Calu3 (cell line): ENCODE measurements at regions not wholly inside any gene's neighbourhood (a gene's known extent, or its start where the extent isn't known, plus 50 kb on each side); places are given as distances from the start of the nearest gene placed in this dataset.

Experiments
- BruUV-seq: library from RNA; stranded (reverse); fragments of 400-500 nt; replicated peaks from 2 replicates; lab custom pipeline; 2021; lab: Mats Ljungman, UMichigan
- CTCF ChIA-PET: fragments of 300-600 bp; sonication (Branson Sonifier 250); formaldehyde crosslinking; loops from one replicate; lab custom pipeline; 2022; ENCODE audit warnings: antibody characterized with exemption; lab: Charles Lee
- DNase-seq: peaks from one replicate; pipeline ENCODE4 v3.0.0; 2022
- H3K27ac Mint-ChIP-seq: one replicate; pipeline ENCODE4 v1.8.0; 2022; ENCODE audit warnings: mixed read lengths; ENCODE audit not compliant: unreplicated experiment
- H3K27me3 Mint-ChIP-seq: one replicate; pipeline ENCODE4 v1.8.0; 2022; ENCODE audit warnings: mixed read lengths; ENCODE audit not compliant: unreplicated experiment
- H3K36me3 Mint-ChIP-seq: one replicate; pipeline ENCODE4 v1.8.0; 2022; ENCODE audit warnings: mild to moderate bottlenecking, moderate library complexity, mixed read lengths; ENCODE audit not compliant: insufficient read depth, unreplicated experiment
- H3K4me1 Mint-ChIP-seq: one replicate; pipeline ENCODE4 v1.8.0; 2022; ENCODE audit warnings: mild to moderate bottlenecking, low read depth, mixed read lengths; ENCODE audit not compliant: unreplicated experiment
- H3K4me3 Mint-ChIP-seq: one replicate; pipeline ENCODE4 v1.8.0; 2022; ENCODE audit warnings: mild to moderate bottlenecking, low read depth, moderate library complexity, mixed read lengths; ENCODE audit not compliant: unreplicated experiment
- H3K9me3 Mint-ChIP-seq: one replicate; pipeline ENCODE4 v1.8.0; 2022; ENCODE audit warnings: low read depth, mixed read lengths; ENCODE audit not compliant: unreplicated experiment
- intact Hi-C: fragments of 100-400 bp; cut with micrococcal nuclease; formaldehyde crosslinking; loops from one replicate; pipeline ENCODE4 v1.10.0; 2022; ENCODE audit not compliant: unreplicated experiment
- TF ChIP-seq, protein P1 (sequence below): fragments of 200-600 bp; IDR thresholded peaks from one replicate; pipeline ENCODE4 v1.8.0; 2022; ENCODE audit warnings: antibody characterized with exemption; ENCODE audit not compliant: unreplicated experiment

DNA sequence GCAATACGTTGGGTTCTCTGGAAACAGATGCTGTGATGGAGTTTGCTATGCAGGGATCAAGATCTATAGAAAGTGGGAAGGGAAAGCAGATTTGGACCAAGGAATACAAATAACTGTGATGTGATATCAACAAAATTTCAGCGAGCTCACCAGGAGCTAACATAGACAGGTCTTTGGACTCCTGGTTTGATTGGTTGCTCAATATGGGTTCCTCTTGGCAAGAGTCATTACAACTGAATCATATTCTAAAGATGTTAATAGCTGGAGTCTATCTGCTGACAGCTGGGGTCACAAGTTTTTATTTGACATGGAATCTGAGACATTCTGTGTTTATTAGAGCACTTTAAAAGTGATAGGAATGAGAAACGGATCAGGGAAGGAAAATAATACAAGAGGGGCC is 637.6 kb upstream of the GNPDA2 start:
- no peaks in the 10 kb centered on the region for H3K27me3 Mint-ChIP-seq
- peaks cover 3% of the 10 kb centered on the region for H3K9me3 Mint-ChIP-seq
- intact Hi-C loops, result no loop called here
- no TSS peak for BruUV-seq
- no peak overlapping the region for H3K27ac Mint-ChIP-seq
- CTCF ChIA-PET, result no interaction called here
- H3K4me3 Mint-ChIP-seq, result no peak overlapping the region
- TF ChIP-seq, protein P1, sequence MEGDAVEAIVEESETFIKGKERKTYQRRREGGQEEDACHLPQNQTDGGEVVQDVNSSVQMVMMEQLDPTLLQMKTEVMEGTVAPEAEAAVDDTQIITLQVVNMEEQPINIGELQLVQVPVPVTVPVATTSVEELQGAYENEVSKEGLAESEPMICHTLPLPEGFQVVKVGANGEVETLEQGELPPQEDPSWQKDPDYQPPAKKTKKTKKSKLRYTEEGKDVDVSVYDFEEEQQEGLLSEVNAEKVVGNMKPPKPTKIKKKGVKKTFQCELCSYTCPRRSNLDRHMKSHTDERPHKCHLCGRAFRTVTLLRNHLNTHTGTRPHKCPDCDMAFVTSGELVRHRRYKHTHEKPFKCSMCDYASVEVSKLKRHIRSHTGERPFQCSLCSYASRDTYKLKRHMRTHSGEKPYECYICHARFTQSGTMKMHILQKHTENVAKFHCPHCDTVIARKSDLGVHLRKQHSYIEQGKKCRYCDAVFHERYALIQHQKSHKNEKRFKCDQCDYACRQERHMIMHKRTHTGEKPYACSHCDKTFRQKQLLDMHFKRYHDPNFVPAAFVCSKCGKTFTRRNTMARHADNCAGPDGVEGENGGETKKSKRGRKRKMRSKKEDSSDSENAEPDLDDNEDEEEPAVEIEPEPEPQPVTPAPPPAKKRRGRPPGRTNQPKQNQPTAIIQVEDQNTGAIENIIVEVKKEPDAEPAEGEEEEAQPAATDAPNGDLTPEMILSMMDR, result no peak
- no peak for DNase-seq
- H3K4me1 Mint-ChIP-seq, result no peaks in the 10 kb centered on the region
- H3K36me3 Mint-ChIP-seq, result no peaks in the 10 kb centered on the region

DNA sequence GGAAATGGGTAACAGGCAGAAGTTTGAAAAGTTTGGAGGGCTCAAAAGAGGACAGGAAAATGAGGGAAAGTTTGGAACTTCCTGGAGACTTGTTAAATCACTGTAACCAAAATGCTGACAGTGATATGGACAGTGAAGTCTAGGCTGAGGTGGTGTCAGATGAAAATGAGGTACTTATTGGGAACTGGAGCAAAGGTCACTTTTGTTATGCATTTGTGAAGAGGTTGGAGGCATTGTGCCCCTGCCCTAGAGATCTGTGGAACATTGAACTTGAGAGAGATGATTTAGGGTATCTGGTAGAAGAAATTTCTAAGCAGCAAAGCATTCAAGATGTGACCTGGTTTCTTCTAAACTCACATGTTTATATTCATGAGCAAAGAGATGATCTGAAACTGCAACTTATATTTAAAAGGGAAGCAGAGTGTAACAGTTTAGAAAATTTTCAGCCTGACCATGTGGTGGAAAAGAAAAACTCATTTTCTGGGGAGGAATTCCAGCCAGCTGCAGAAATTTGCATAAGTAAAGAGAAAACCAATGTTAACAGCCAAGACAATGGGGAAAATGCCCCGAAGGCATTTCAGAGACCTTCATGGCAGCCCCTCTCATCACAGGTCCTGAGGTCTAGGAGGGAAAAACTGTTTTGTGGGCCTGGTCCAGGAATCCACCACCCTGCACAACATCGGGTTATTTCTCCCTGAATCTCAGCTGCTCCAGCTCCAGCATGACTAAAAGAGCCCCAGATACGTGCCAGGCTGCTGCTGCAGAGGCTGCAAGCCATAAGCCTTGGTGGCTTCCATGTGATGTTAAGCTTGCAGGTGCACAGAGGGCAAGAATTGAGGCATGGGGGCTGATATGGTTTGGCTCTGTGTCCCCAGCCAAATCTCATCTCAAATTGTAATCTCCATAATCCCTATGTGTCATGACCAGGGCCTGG is 632.5 kb upstream of the GNPDA2 start:
- Mint-ChIP-seq H3K4me1 (no peaks in the 10 kb centered on the region), H3K4me3 (no peak overlapping the region), H3K36me3 (no peaks in the 10 kb centered on the region), H3K27ac (no peak overlapping the region), H3K27me3 (no peaks in the 10 kb centered on the region), H3K9me3 (peaks cover 3% of the 10 kb centered on the region)
- CTCF ChIA-PET, result no interaction called here
- no peak for DNase-seq
- intact Hi-C loops, result no loop called here
- TF ChIP-seq, protein P1, result no peak
- no TSS peak for BruUV-seq

DNA sequence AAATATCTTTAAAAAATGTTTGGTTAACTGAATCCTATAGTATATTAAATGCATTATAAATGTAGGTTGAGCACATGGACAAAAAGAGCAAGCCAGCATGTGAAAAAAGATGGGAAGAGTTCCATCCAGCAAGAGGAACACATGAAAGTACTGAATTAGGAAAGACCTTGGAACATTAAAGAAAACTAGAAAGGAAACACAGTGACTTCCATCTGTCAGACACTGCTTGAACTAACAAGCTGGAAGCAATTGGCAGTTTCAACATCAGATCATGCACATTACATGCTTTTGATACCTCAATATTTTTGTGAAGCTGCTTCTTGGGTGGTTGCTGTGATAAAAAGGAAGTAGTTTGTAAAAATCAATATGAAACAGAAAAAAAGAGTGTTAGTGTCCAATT is 626.8 kb upstream of the GNPDA2 start:
- Mint-ChIP-seq H3K4me1 (no peaks in the 10 kb centered on the region), H3K27ac (no peak overlapping the region), H3K27me3 (no peaks in the 10 kb centered on the region), H3K4me3 (no peak overlapping the region), H3K36me3 (no peaks in the 10 kb centered on the region), H3K9me3 (no peaks in the 10 kb centered on the region)
- TF ChIP-seq, protein P1, result no peak
- intact Hi-C loops, result no loop called here
- CTCF ChIA-PET, result no interaction called here
- BruUV-seq, result no TSS peak
- no peak for DNase-seq

DNA sequence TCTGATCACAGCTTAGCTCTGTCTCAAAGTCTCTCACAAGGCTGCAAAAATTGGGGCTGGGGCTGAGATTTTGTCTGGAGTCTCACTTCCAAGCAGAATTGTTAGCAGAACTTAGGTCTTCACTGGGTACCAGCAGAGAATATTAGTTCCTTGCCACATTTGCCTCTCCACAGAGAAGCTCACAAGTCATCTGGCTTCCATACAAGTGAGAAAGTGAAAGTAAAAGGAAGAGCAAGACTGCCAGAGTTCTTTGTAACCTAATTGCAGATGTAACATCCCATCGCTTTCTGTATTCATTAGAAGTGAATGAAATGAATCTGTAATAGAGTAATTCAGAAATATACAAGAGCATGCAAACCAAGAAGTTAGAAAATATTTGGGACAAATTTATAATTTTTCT is 624.1 kb upstream of the GNPDA2 start:
- CTCF ChIA-PET, result no interaction called here
- no peak for DNase-seq
- peak overlapping the region; percentile 11 for H3K27ac Mint-ChIP-seq
- H3K27me3 Mint-ChIP-seq, result no peaks in the 10 kb centered on the region
- H3K36me3 Mint-ChIP-seq, result no peaks in the 10 kb centered on the region
- no TSS peak for BruUV-seq
- TF ChIP-seq, protein P1, result no peak
- intact Hi-C loops, result no loop called here
- no peaks in the 10 kb centered on the region for H3K9me3 Mint-ChIP-seq
- H3K4me3 Mint-ChIP-seq, result no peak overlapping the region
- H3K4me1 Mint-ChIP-seq, result no peaks in the 10 kb centered on the region
